B cell (primary cell): ENCODE measurements at regions not wholly inside any gene's neighbourhood (a gene's known extent, or its start where the extent isn't known, plus 50 kb on each side); places are given as distances from the start of the nearest gene placed in this dataset.

ENCODE experiments used
- ATAC-seq: fragments of 200-7000 bp; cut with Tn5 transposase; one replicate; pipeline ENCODE4 v1.10.0; 2021; ENCODE audit warnings: low read depth, mild to moderate bottlenecking, moderate number of reproducible peaks, moderate library complexity
- CTCF ChIA-PET: fragments of 350-600 bp; sonication (Branson Sonifier 250); formaldehyde crosslinking; loops from one replicate; lab custom pipeline; 2021; ENCODE audit warnings: antibody characterized with exemption, inconsistent platforms; lab: Charles Lee
- POLR2A ChIA-PET: fragments of 350-600 bp; sonication (Branson Sonifier 250); formaldehyde crosslinking; loops from one replicate; lab custom pipeline; 2021; ENCODE audit warnings: antibody characterized with exemption; lab: Charles Lee
- DNase-seq: peaks from one replicate; pipeline ENCODE4 v3.0.0; 2013
- H2AFZ ChIP-seq: 2 replicates; pipeline ENCODE4 v1.6.1; 2012; ENCODE audit warnings: mild to moderate bottlenecking, low read depth, low read length; ENCODE audit not compliant: insufficient read depth, poor library complexity, severe bottlenecking
- H3K27ac ChIP-seq, 2 donors: 1 replicate in 1 of 2; 2 replicates in 1 of 2; pipeline ENCODE4 v1.5.1; 2012 to 2013; ENCODE audit warnings: low read length in 2 of 2, mild to moderate bottlenecking in 2 of 2, moderate library complexity in 1 of 2
- H3K27me3 ChIP-seq, 4 experiments: fragments of 200-600 bp in 1 of 4; sonication (generic) in 1 of 4; replicated peaks in 1 of 4; 1 replicate in 2 of 4; 2 replicates in 2 of 4; pipeline versions ENCODE4 v1.6.1 to v1.7.0; 2013 to 2016; ENCODE audit warnings: low read length in 3 of 4, mild to moderate bottlenecking in 2 of 4, mixed read lengths in 1 of 4, moderate library complexity in 1 of 4; ENCODE audit not compliant: insufficient read depth in 4 of 4, control insufficient read depth in 3 of 4; ENCODE audit errors: control extremely low read depth in 1 of 4
- H3K36me3 ChIP-seq, 2 experiments: replicated peaks in 1 of 2; 1 replicate in 1 of 2; 2 replicates in 1 of 2; pipeline versions ENCODE4 v1.6.1 to v1.7.1; 2013; ENCODE audit warnings: low read length in 1 of 2; ENCODE audit not compliant: insufficient read depth in 2 of 2, control insufficient read depth in 1 of 2; ENCODE audit errors: control extremely low read depth in 1 of 2, extremely low read depth in 1 of 2
- H3K4me1 ChIP-seq, 2 donors: fragments of 200-600 bp in 1 of 2; sonication (generic) in 1 of 2; 1 replicate in 1 of 2; 2 replicates in 1 of 2; pipeline versions ENCODE4 v1.5.1 to v1.6.1; 2013 to 2017; ENCODE audit warnings: low read length in 2 of 2; ENCODE audit not compliant: control insufficient read depth in 2 of 2, insufficient read depth in 2 of 2
- H3K4me2 ChIP-seq: replicated peaks from 2 replicates; pipeline ENCODE3; 2012; ENCODE audit warnings: mild to moderate bottlenecking, low read depth, low read length; ENCODE audit not compliant: poor library complexity, severe bottlenecking
- H3K4me3 ChIP-seq, 5 experiments: fragments of 200-600 bp in 1 of 5; sonication (generic) in 1 of 5; 1 replicate in 3 of 5; 2 replicates in 2 of 5; pipeline versions ENCODE4 v1.5.1 to v1.7.0; 2011 to 2016; ENCODE audit warnings: low read length in 4 of 5, mild to moderate bottlenecking in 4 of 5, low read depth in 2 of 5, control low read depth in 1 of 5, moderate library complexity in 1 of 5; ENCODE audit not compliant: insufficient read depth in 1 of 5; ENCODE audit errors: control extremely low read depth in 1 of 5, extremely low read depth in 1 of 5
- H3K79me2 ChIP-seq: fragments of 200-600 bp; sonication (generic); one replicate; pipeline ENCODE4 v1.6.0; 2016; ENCODE audit warnings: low read length; ENCODE audit not compliant: control insufficient read depth, insufficient read depth
- H3K9ac ChIP-seq: fragments of 200-600 bp; sonication (generic); 2 replicates; pipeline ENCODE4 v1.6.1; 2017; ENCODE audit warnings: mild to moderate bottlenecking, low read length, moderate library complexity
- H3K9me3 ChIP-seq, 3 donors: one replicate each; pipeline versions ENCODE4 v1.6.1 to v1.7.1; 2013; ENCODE audit warnings: low read length in 2 of 3; ENCODE audit not compliant: control insufficient read depth in 2 of 3, insufficient read depth in 1 of 3; ENCODE audit errors: control extremely low read depth in 1 of 3
- H4K20me1 ChIP-seq: 2 replicates; pipeline ENCODE4 v1.6.0; 2012; ENCODE audit warnings: mild to moderate bottlenecking, low read length; ENCODE audit not compliant: insufficient read depth, control insufficient read depth, poor library complexity, severe bottlenecking
- H3K27ac Mint-ChIP-seq: one replicate; pipeline ENCODE4 v1.8.0; 2021; ENCODE audit warnings: mixed read lengths
- H3K27me3 Mint-ChIP-seq: one replicate; pipeline ENCODE4 v1.8.0; 2021; ENCODE audit warnings: mixed read lengths
- H3K4me1 Mint-ChIP-seq: one replicate; pipeline ENCODE4 v1.8.0; 2021; ENCODE audit warnings: mixed read lengths
- H3K4me3 Mint-ChIP-seq: one replicate; pipeline ENCODE4 v1.8.0; 2021; ENCODE audit warnings: mixed read lengths
- H3K9me3 Mint-ChIP-seq: one replicate; pipeline ENCODE4 v1.8.0; 2022; ENCODE audit warnings: mixed read lengths; ENCODE audit not compliant: insufficient read depth
- EZH2 ChIP-seq: IDR thresholded peaks from 2 replicates; pipeline ENCODE4 v1.6.1; 2012; ENCODE audit warnings: borderline replicate concordance, low read depth, mild to moderate bottlenecking, moderate library complexity, low read length; ENCODE audit not compliant: insufficient read depth, poor library complexity, severe bottlenecking
- WGBS: methylation state at CpG from one replicate; pipeline ENCODE4 v1.1.5; 2013; ENCODE audit warnings: missing lambda C conversion rate; ENCODE audit not compliant: insufficient coverage; 5-methylcytosine and 5-hydroxymethylcytosine counted together
- intact Hi-C: fragments of 100-400 bp; cut with micrococcal nuclease; formaldehyde crosslinking; loops from one replicate; pipeline ENCODE4 v1.10.0; 2022
- TF ChIP-seq, protein P1 (sequence below): fragments of 200-600 bp; IDR thresholded peaks from one replicate; pipeline ENCODE4 v1.8.0; 2022; ENCODE audit warnings: antibody characterized with exemption, mild to moderate bottlenecking

DNA sequence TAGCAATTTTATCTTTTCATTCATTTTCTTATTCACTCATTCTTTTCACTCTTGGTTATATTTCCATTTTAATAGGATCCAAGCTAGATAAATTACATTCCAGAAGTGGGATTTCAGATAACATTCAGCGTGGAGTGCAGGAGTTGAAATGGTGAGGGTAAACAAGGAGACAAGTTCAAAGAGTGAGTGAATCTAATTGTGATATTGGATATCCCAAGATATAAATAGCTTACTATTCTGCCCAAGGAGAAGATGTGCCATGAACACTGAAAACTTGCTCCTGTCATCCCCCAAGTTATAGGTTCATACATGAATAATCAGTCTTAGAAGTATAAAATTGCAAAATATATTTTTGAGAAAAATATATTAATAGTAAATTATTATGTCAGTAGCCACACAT lies 459.3 kb downstream of the CETN3 start:
- intact Hi-C loops = no loop called here
- WGBS = no CpG with 5 or more reads among the region's 1 CpG
- no peak overlapping the region for H3K27ac ChIP-seq
- Mint-ChIP-seq H3K4me1 (peaks cover 6% of the 10 kb centered on the region), H3K27ac (no peak overlapping the region), H3K27me3 (no peaks in the 10 kb centered on the region), H3K9me3 (no peaks in the 10 kb centered on the region), H3K4me3 (no peak overlapping the region)
- H3K27me3 ChIP-seq = no peaks in the 10 kb centered on the region
- H3K9me3 ChIP-seq = no peaks in the 10 kb centered on the region
- H4K20me1 ChIP-seq = no peaks in the 10 kb centered on the region
- H3K79me2 ChIP-seq = no peaks in the 10 kb centered on the region
- TF ChIP-seq, protein P1, sequence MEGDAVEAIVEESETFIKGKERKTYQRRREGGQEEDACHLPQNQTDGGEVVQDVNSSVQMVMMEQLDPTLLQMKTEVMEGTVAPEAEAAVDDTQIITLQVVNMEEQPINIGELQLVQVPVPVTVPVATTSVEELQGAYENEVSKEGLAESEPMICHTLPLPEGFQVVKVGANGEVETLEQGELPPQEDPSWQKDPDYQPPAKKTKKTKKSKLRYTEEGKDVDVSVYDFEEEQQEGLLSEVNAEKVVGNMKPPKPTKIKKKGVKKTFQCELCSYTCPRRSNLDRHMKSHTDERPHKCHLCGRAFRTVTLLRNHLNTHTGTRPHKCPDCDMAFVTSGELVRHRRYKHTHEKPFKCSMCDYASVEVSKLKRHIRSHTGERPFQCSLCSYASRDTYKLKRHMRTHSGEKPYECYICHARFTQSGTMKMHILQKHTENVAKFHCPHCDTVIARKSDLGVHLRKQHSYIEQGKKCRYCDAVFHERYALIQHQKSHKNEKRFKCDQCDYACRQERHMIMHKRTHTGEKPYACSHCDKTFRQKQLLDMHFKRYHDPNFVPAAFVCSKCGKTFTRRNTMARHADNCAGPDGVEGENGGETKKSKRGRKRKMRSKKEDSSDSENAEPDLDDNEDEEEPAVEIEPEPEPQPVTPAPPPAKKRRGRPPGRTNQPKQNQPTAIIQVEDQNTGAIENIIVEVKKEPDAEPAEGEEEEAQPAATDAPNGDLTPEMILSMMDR = no peak
- H3K4me3 ChIP-seq = no peak overlapping the region
- H3K36me3 ChIP-seq = no peaks in the 10 kb centered on the region
- H3K9ac ChIP-seq = no peak overlapping the region
- ATAC-seq = no peak
- no peak overlapping the region for H3K4me2 ChIP-seq
- no peak for DNase-seq
- POLR2A ChIA-PET = no interaction called here
- CTCF ChIA-PET = no interaction called here
- H2AFZ ChIP-seq = no peak overlapping the region
- H3K4me1 ChIP-seq = peaks cover 0 to 5% of the 10 kb centered on the region in 2 donors

DNA sequence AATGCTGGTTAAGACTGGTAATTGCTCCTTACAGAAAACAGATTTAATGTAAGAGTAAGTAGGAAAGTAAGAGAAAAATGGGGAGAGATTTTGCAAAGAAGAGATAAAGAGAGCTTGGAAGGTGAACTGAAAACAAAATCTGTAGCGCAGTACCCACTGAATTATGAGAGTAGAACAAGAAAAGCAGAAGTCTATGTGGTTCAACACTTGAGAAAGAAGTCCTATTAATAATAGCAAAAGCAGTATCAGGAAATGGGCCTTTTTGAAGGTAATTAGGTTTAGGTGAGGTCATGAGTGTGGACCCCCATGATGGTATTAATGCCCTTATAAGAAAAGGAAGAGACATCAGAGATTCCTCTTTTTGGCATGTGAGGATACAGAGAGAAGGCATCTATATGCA lies 460.6 kb downstream of the CETN3 start:
- Histone ChIP-seq H4K20me1 (no peaks in the 10 kb centered on the region), H3K4me3 (no peak overlapping the region), H3K4me1 (peaks cover 0 to 5% of the 10 kb centered on the region in 2 donors), H3K4me2 (no peak overlapping the region), H3K36me3 (no peaks in the 10 kb centered on the region), H3K79me2 (no peaks in the 10 kb centered on the region), H3K27me3 (no peaks in the 10 kb centered on the region), H3K9me3 (no peaks in the 10 kb centered on the region), H3K9ac (no peak overlapping the region), H3K27ac (no peak overlapping the region), H2AFZ (peak overlapping the region; percentile 21)
- ChIA-PET POLR2A (no interaction called here), CTCF (no interaction called here)
- DNase-seq (peak; percentile 19), ATAC-seq (no peak)
- intact Hi-C loops = no loop called here
- WGBS = 30% methylated on average over 1 of the region's 1 CpG
- TF ChIP-seq, protein P1 = no peak
- TF ChIP-seq EZH2 = no peak
- Mint-ChIP-seq H3K4me1 (peaks cover 6% of the 10 kb centered on the region), H3K4me3 (no peak overlapping the region), H3K27ac (peak overlapping the region; percentile 1), H3K9me3 (no peaks in the 10 kb centered on the region), H3K27me3 (no peaks in the 10 kb centered on the region)
